ENCODE measurements at regions not wholly inside any gene's neighbourhood (a gene's known extent, or its start where the extent isn't known, plus 50 kb on each side); places are given as distances from the start of the nearest gene placed in this dataset.

DNA sequence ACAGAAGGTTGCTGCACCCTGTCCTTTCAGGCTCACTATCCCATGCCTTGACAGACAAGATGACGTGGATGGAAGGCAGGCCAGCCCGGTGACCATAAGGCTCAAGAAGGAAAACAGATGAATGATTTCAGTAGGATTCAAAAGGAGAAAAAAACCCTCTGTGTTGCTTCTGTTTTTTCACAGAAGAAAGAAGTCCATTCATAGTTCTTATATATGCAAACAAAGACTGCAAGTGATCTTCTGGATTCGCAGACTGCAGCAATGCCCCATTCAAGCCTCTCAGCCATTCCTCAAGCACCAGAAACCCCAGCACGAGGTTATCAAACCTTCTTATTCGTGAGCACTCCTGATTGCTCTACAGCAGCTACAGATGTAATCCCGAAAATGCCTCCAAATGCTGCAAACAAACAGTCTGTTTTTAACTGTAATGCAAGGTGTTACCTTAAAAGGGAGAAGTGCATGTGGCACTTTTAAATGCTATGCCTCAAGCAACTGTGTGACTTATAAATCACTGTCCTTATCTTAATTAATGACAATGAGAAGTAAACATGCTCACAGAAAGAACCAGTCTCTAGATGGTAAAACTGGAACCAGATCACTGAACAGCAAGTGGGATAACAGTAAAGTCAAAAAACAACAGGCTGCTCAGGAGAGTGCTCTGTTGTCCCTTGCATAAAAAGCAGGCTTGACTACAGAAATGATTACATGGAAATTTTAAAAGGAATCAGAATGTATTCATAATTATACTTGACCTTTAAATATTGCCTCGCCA is 173.9 kb downstream of the HHIPL2 start:
- CTCF ChIA-PET: no interaction called here
- Mint-ChIP-seq H3K27ac (no peak overlapping the region), H3K36me3 (no peaks in the 10 kb centered on the region), H3K27me3 (ENCODE audit: low read depth) (no peaks in the 10 kb centered on the region), H3K9me3 (0 out of 2 replicates have a peak, but pooled peaks cover 3% of the 10 kb centered on the region), H3K4me3 (no peak overlapping the region), H3K4me1 (peaks cover 12% of the 10 kb centered on the region)
- no peak for DNase-seq (ENCODE audit: low spot score)
- ATAC-seq: no peak
- POLR2A ChIA-PET: no interaction called here
- TF ChIP-seq ZNF671 (CRISPR knock-in tag; IDR thresholded peaks at IDR 0.05) (no peak), ZNF416 (CRISPR knock-in tag; IDR thresholded peaks at IDR 0.05) (no peak), ZNF219 (CRISPR knock-in tag; IDR thresholded peaks at IDR 0.05; ENCODE audit: borderline replicate concordance) (no peak), ZBTB21 (CRISPR knock-in tag; IDR thresholded peaks at IDR 0.05; ENCODE audit: borderline replicate concordance) (no peak), FOXJ3 (CRISPR knock-in tag; IDR thresholded peaks at IDR 0.05; ENCODE audit: borderline replicate concordance) (no peak)
- TF ChIP-seq, protein P1, sequence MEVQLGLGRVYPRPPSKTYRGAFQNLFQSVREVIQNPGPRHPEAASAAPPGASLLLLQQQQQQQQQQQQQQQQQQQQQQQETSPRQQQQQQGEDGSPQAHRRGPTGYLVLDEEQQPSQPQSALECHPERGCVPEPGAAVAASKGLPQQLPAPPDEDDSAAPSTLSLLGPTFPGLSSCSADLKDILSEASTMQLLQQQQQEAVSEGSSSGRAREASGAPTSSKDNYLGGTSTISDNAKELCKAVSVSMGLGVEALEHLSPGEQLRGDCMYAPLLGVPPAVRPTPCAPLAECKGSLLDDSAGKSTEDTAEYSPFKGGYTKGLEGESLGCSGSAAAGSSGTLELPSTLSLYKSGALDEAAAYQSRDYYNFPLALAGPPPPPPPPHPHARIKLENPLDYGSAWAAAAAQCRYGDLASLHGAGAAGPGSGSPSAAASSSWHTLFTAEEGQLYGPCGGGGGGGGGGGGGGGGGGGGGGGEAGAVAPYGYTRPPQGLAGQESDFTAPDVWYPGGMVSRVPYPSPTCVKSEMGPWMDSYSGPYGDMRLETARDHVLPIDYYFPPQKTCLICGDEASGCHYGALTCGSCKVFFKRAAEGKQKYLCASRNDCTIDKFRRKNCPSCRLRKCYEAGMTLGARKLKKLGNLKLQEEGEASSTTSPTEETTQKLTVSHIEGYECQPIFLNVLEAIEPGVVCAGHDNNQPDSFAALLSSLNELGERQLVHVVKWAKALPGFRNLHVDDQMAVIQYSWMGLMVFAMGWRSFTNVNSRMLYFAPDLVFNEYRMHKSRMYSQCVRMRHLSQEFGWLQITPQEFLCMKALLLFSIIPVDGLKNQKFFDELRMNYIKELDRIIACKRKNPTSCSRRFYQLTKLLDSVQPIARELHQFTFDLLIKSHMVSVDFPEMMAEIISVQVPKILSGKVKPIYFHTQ (CRISPR knock-in tag; IDR thresholded peaks at IDR 0.05): no peak
- TF ChIP-seq, protein P2, sequence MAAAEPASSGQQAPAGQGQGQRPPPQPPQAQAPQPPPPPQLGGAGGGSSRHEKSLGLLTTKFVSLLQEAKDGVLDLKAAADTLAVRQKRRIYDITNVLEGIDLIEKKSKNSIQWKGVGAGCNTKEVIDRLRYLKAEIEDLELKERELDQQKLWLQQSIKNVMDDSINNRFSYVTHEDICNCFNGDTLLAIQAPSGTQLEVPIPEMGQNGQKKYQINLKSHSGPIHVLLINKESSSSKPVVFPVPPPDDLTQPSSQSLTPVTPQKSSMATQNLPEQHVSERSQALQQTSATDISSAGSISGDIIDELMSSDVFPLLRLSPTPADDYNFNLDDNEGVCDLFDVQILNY (CRISPR knock-in tag; IDR thresholded peaks at IDR 0.05): no peak
- TF ChIP-seq, protein P3, sequence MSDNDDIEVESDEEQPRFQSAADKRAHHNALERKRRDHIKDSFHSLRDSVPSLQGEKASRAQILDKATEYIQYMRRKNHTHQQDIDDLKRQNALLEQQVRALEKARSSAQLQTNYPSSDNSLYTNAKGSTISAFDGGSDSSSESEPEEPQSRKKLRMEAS (CRISPR knock-in tag; IDR thresholded peaks at IDR 0.05): no peak
- TF ChIP-seq, protein P4, sequence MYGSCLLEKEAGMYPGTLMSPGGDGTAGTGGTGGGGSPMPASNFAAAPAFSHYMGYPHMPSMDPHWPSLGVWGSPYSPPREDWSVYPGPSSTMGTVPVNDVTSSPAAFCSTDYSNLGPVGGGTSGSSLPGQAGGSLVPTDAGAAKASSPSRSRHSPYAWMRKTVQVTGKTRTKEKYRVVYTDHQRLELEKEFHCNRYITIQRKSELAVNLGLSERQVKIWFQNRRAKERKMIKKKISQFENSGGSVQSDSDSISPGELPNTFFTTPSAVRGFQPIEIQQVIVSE (CRISPR knock-in tag; IDR thresholded peaks at IDR 0.05; ENCODE audit: borderline replicate concordance): no peak
- TF ChIP-seq, protein P5, sequence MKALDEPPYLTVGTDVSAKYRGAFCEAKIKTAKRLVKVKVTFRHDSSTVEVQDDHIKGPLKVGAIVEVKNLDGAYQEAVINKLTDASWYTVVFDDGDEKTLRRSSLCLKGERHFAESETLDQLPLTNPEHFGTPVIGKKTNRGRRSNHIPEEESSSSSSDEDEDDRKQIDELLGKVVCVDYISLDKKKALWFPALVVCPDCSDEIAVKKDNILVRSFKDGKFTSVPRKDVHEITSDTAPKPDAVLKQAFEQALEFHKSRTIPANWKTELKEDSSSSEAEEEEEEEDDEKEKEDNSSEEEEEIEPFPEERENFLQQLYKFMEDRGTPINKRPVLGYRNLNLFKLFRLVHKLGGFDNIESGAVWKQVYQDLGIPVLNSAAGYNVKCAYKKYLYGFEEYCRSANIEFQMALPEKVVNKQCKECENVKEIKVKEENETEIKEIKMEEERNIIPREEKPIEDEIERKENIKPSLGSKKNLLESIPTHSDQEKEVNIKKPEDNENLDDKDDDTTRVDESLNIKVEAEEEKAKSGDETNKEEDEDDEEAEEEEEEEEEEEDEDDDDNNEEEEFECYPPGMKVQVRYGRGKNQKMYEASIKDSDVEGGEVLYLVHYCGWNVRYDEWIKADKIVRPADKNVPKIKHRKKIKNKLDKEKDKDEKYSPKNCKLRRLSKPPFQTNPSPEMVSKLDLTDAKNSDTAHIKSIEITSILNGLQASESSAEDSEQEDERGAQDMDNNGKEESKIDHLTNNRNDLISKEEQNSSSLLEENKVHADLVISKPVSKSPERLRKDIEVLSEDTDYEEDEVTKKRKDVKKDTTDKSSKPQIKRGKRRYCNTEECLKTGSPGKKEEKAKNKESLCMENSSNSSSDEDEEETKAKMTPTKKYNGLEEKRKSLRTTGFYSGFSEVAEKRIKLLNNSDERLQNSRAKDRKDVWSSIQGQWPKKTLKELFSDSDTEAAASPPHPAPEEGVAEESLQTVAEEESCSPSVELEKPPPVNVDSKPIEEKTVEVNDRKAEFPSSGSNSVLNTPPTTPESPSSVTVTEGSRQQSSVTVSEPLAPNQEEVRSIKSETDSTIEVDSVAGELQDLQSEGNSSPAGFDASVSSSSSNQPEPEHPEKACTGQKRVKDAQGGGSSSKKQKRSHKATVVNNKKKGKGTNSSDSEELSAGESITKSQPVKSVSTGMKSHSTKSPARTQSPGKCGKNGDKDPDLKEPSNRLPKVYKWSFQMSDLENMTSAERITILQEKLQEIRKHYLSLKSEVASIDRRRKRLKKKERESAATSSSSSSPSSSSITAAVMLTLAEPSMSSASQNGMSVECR (CRISPR knock-in tag; IDR thresholded peaks at IDR 0.05; ENCODE audit: borderline replicate concordance): no peak
- TF ChIP-seq, protein P6, sequence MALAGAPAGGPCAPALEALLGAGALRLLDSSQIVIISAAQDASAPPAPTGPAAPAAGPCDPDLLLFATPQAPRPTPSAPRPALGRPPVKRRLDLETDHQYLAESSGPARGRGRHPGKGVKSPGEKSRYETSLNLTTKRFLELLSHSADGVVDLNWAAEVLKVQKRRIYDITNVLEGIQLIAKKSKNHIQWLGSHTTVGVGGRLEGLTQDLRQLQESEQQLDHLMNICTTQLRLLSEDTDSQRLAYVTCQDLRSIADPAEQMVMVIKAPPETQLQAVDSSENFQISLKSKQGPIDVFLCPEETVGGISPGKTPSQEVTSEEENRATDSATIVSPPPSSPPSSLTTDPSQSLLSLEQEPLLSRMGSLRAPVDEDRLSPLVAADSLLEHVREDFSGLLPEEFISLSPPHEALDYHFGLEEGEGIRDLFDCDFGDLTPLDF (CRISPR knock-in tag; IDR thresholded peaks at IDR 0.05): no peak

DNA sequence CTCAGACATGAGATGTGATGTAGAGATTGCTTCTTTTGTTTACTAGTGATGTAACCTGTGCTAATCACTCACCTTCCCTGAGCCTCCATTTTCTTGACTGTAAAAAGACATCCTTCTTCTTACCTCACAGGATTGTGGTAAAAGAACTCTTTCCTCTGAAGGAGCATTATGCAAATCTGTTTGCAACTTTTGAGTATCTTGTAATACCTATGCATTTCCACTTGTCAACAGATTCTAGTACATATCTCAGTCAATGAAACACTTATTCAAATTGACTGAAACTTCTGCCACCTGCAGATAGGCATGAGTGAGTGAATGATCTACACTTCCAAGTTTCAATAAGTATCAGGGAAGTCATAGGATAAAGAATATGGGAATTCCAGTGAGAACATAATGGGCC is 174.7 kb downstream of the HHIPL2 start:
- Mint-ChIP-seq H3K4me1 (peaks cover 12% of the 10 kb centered on the region), H3K27ac (no peak overlapping the region)
- no peak for TF ChIP-seq NFATC4 (CRISPR knock-in tag; IDR thresholded peaks at IDR 0.05)
- no peak for TF ChIP-seq ZNF263 (CRISPR knock-in tag; IDR thresholded peaks at IDR 0.05; ENCODE audit: low read depth)
- TF ChIP-seq, protein P7, sequence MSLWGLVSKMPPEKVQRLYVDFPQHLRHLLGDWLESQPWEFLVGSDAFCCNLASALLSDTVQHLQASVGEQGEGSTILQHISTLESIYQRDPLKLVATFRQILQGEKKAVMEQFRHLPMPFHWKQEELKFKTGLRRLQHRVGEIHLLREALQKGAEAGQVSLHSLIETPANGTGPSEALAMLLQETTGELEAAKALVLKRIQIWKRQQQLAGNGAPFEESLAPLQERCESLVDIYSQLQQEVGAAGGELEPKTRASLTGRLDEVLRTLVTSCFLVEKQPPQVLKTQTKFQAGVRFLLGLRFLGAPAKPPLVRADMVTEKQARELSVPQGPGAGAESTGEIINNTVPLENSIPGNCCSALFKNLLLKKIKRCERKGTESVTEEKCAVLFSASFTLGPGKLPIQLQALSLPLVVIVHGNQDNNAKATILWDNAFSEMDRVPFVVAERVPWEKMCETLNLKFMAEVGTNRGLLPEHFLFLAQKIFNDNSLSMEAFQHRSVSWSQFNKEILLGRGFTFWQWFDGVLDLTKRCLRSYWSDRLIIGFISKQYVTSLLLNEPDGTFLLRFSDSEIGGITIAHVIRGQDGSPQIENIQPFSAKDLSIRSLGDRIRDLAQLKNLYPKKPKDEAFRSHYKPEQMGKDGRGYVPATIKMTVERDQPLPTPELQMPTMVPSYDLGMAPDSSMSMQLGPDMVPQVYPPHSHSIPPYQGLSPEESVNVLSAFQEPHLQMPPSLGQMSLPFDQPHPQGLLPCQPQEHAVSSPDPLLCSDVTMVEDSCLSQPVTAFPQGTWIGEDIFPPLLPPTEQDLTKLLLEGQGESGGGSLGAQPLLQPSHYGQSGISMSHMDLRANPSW (CRISPR knock-in tag; conservative IDR thresholded peaks at IDR 0.05; ENCODE audit: low read depth): no peak
- TF ChIP-seq JAZF1 (CRISPR knock-in tag; IDR thresholded peaks at IDR 0.05): no peak
- TF ChIP-seq NR1H2 (CRISPR knock-in tag; IDR thresholded peaks at IDR 0.05): no peak
- TF ChIP-seq MXD4 (CRISPR knock-in tag; IDR thresholded peaks at IDR 0.05; ENCODE audit: borderline replicate concordance): no peak
- TF ChIP-seq HMGA2 (CRISPR knock-in tag; IDR thresholded peaks at IDR 0.05): no peak
- TF ChIP-seq, protein P8, sequence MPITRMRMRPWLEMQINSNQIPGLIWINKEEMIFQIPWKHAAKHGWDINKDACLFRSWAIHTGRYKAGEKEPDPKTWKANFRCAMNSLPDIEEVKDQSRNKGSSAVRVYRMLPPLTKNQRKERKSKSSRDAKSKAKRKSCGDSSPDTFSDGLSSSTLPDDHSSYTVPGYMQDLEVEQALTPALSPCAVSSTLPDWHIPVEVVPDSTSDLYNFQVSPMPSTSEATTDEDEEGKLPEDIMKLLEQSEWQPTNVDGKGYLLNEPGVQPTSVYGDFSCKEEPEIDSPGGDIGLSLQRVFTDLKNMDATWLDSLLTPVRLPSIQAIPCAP (CRISPR knock-in tag; IDR thresholded peaks at IDR 0.05): no peak

More for the DNA sequence above, 174.7 kb downstream of the HHIPL2 start:
- H3K36me3 Mint-ChIP-seq: no peaks in the 10 kb centered on the region
- ChIA-PET POLR2A (no interaction called here), CTCF (no interaction called here)
- 0 out of 2 replicates have a peak, but pooled peaks cover 3% of the 10 kb centered on the region for H3K9me3 Mint-ChIP-seq
- no peak overlapping the region for H3K4me3 Mint-ChIP-seq
- DNase-seq (ENCODE audit: low spot score): no peak
- no peaks in the 10 kb centered on the region for H3K27me3 Mint-ChIP-seq (ENCODE audit: low read depth)
- no peak for ATAC-seq

Measured in WTC11 (cell line).